HEK293 (cell line): ENCODE measurements at regions not wholly inside any gene's neighbourhood (a gene's known extent, or its start where the extent isn't known, plus 50 kb on each side); places are given as distances from the start of the nearest gene placed in this dataset.

Source experiments
- CTCF ChIA-PET: fragments of 350-600 bp; formaldehyde crosslinking; extraction: SDS; loops from one replicate; lab custom pipeline; 2021; ENCODE audit warnings: antibody characterized with exemption; lab: Yijun Ruan, JAX
- POLR2A ChIA-PET: fragments of 300-600 bp; formaldehyde crosslinking; extraction: SDS; loops from one replicate; lab custom pipeline; 2020; ENCODE audit warnings: antibody characterized with exemption, inconsistent platforms; lab: Yijun Ruan, JAX
- H3K27ac ChIP-seq: fragments of 200-500 bp; sonication (Bioruptor generic); 2 replicates; pipeline ENCODE4 v1.5.1; 2014; ENCODE audit warnings: low read depth, low read length, control low read depth, inconsistent platforms; ENCODE audit errors: extremely low read depth
- H3K36me3 ChIP-seq, 2 experiments: fragments of 200-500 bp in 1 of 2; sonication (Bioruptor generic) in 1 of 2; 1 replicate in 1 of 2; 2 replicates in 1 of 2; pipeline ENCODE4 v1.5.1; 2014 to 2017; ENCODE audit warnings: inconsistent platforms in 2 of 2, low read length in 2 of 2; ENCODE audit not compliant: control insufficient read depth in 2 of 2, insufficient read depth in 1 of 2
- H3K4me1 ChIP-seq: fragments of 200-500 bp; sonication (Bioruptor generic); 2 replicates; pipeline ENCODE4 v1.5.1; 2014; ENCODE audit warnings: mild to moderate bottlenecking, low read length, inconsistent platforms; ENCODE audit not compliant: control insufficient read depth, insufficient read depth
- H3K4me3 ChIP-seq: 2 replicates; pipeline ENCODE4 v1.5.1; 2011; ENCODE audit warnings: low read depth, mild to moderate bottlenecking, control low read depth, low read length, moderate library complexity
- H3K9me3 ChIP-seq: fragments of 200-500 bp; sonication (Bioruptor generic); 2 replicates; pipeline ENCODE4 v1.5.1; 2014; ENCODE audit warnings: low read depth, low read length, inconsistent platforms; ENCODE audit not compliant: control insufficient read depth, insufficient read depth
- KLF1 ChIP-seq: fragments of 450-650 bp; formaldehyde crosslinking; IDR thresholded peaks from 2 replicates; pipeline ENCODE4 v1.5.1; 2016; ENCODE audit warnings: missing biosample characterization, missing genetic modification characterization
- KLF7 ChIP-seq: fragments of 450-650 bp; formaldehyde crosslinking; IDR thresholded peaks from 2 replicates; pipeline ENCODE4 v1.5.1; 2016; ENCODE audit warnings: missing biosample characterization, missing genetic modification characterization, borderline replicate concordance
- PBX3 ChIP-seq: sonication (generic); formaldehyde crosslinking; IDR thresholded peaks from 2 replicates; pipeline ENCODE4 v1.8.1; 2022; ENCODE audit warnings: mild to moderate bottlenecking, moderate library complexity, missing genetic modification reagents
- PRDM10 ChIP-seq: fragments of 450-650 bp; formaldehyde crosslinking; IDR thresholded peaks from 2 replicates; pipeline ENCODE4 v1.5.1; 2016; ENCODE audit warnings: missing biosample characterization, missing genetic modification characterization
- REPIN1 ChIP-seq: fragments of 450-650 bp; formaldehyde crosslinking; IDR thresholded peaks from 2 replicates; pipeline ENCODE4 v1.5.1; 2017; ENCODE audit warnings: missing biosample characterization, missing genetic modification characterization, low read depth
- SCRT1 ChIP-seq: fragments of 450-650 bp; formaldehyde crosslinking; IDR thresholded peaks from 2 replicates; pipeline ENCODE4 v1.5.1; 2016; ENCODE audit warnings: missing biosample characterization, missing genetic modification characterization, borderline replicate concordance
- ZBTB21 ChIP-seq: fragments of 450-650 bp; formaldehyde crosslinking; IDR thresholded peaks from 2 replicates; pipeline ENCODE4 v1.5.1; 2017; ENCODE audit warnings: missing biosample characterization, missing genetic modification characterization
- ZFP3 ChIP-seq: fragments of 450-650 bp; formaldehyde crosslinking; IDR thresholded peaks from 2 replicates; pipeline ENCODE4 v1.5.1; 2016; ENCODE audit warnings: low read depth, missing biosample characterization, missing genetic modification characterization
- ZNF140 ChIP-seq: fragments of 450-650 bp; formaldehyde crosslinking; IDR thresholded peaks from 2 replicates; pipeline ENCODE4 v1.5.1; 2016; ENCODE audit warnings: missing biosample characterization, missing genetic modification characterization
- ZNF155 ChIP-seq: fragments of 450-650 bp; formaldehyde crosslinking; IDR thresholded peaks from 2 replicates; pipeline ENCODE4 v1.5.1; 2016; ENCODE audit warnings: missing biosample characterization, missing genetic modification characterization
- ZNF157 ChIP-seq: fragments of 450-650 bp; formaldehyde crosslinking; IDR thresholded peaks from 2 replicates; pipeline ENCODE4 v1.5.1; 2016; ENCODE audit warnings: missing biosample characterization, missing genetic modification characterization
- ZNF175 ChIP-seq: fragments of 450-650 bp; formaldehyde crosslinking; IDR thresholded peaks from 2 replicates; pipeline ENCODE4 v1.5.1; 2016; ENCODE audit warnings: missing biosample characterization, missing genetic modification characterization
- ZNF184 ChIP-seq: fragments of 450-650 bp; IDR thresholded peaks from 2 replicates; pipeline ENCODE4 v1.5.1; 2018; ENCODE audit warnings: missing biosample characterization, mild to moderate bottlenecking, missing genetic modification characterization
- ZNF223 ChIP-seq: fragments of 450-650 bp; formaldehyde crosslinking; IDR thresholded peaks from 2 replicates; pipeline ENCODE4 v1.5.1; 2016; ENCODE audit warnings: missing biosample characterization, missing genetic modification characterization
- ZNF26 ChIP-seq: fragments of 450-650 bp; formaldehyde crosslinking; IDR thresholded peaks from 2 replicates; pipeline ENCODE4 v1.5.1; 2016; ENCODE audit warnings: missing biosample characterization, missing genetic modification characterization
- ZNF335 ChIP-seq: fragments of 450-650 bp; formaldehyde crosslinking; conservative IDR thresholded peaks from 2 replicates; pipeline ENCODE4 v1.5.1; 2016; ENCODE audit warnings: missing biosample characterization, missing genetic modification characterization
- ZNF341 ChIP-seq: fragments of 450-650 bp; formaldehyde crosslinking; IDR thresholded peaks from 2 replicates; pipeline ENCODE4; 2016; ENCODE audit warnings: low read depth, missing biosample characterization, missing genetic modification characterization
- ZNF394 ChIP-seq: fragments of 450-650 bp; formaldehyde crosslinking; IDR thresholded peaks from 2 replicates; pipeline ENCODE4 v1.5.1; 2016; ENCODE audit warnings: missing biosample characterization, missing genetic modification characterization, mild to moderate bottlenecking, moderate library complexity, borderline replicate concordance
- ZNF560 ChIP-seq: fragments of 450-650 bp; formaldehyde crosslinking; IDR thresholded peaks from 2 replicates; pipeline ENCODE4 v1.5.1; 2017; ENCODE audit warnings: missing biosample characterization, missing genetic modification characterization, borderline replicate concordance
- ZNF571 ChIP-seq: fragments of 450-650 bp; formaldehyde crosslinking; IDR thresholded peaks from 2 replicates; pipeline ENCODE4 v1.5.0; 2017; ENCODE audit warnings: missing biosample characterization, missing genetic modification characterization
- ZNF580 ChIP-seq: fragments of 450-650 bp; formaldehyde crosslinking; IDR thresholded peaks from 2 replicates; pipeline ENCODE4 v1.5.1; 2016; ENCODE audit warnings: missing biosample characterization, missing genetic modification characterization
- ZNF768 ChIP-seq: fragments of 450-650 bp; formaldehyde crosslinking; IDR thresholded peaks from 2 replicates; pipeline ENCODE4 v1.5.1; 2018; ENCODE audit warnings: missing biosample characterization, mild to moderate bottlenecking, missing genetic modification characterization
- ZNF792 ChIP-seq: fragments of 450-650 bp; formaldehyde crosslinking; IDR thresholded peaks from 2 replicates; pipeline ENCODE4 v1.5.1; 2016; ENCODE audit warnings: missing biosample characterization, missing genetic modification characterization
- ZSCAN16 ChIP-seq: fragments of 450-650 bp; formaldehyde crosslinking; IDR thresholded peaks from 2 replicates; pipeline ENCODE4 v1.5.1; 2016; ENCODE audit warnings: missing biosample characterization, missing genetic modification characterization

- ChIA-PET CTCF (no interaction called here), POLR2A (no interaction called here)
- Histone ChIP-seq H3K36me3 (no peaks in the 10 kb centered on the region), H3K27ac (no peak overlapping the region), H3K9me3 (no peaks in the 10 kb centered on the region), H3K4me1 (no peaks in the 10 kb centered on the region), H3K4me3 (no peak overlapping the region)
- no peak for TF ChIP-seq ZNF140
- no peak for TF ChIP-seq SCRT1 (tag by site-specific recombination)
- no peak for TF ChIP-seq ZNF341
- no peak for TF ChIP-seq PBX3 (CRISPR knock-in tag)
- no peak for TF ChIP-seq ZNF580 (tag by site-specific recombination)
- TF ChIP-seq ZNF792 (tag by site-specific recombination), result no peak
- no peak for TF ChIP-seq PRDM10
- no peak for TF ChIP-seq ZNF768
- no peak for TF ChIP-seq ZNF560 (tag by site-specific recombination)
- no peak for TF ChIP-seq KLF1 (tag by site-specific recombination)
Measured at GRCh38 chr3:127360647-127361046, 72.8 kb upstream of the PRR20G start.

- ChIA-PET POLR2A (no interaction called here), CTCF (no interaction called here)
- Histone ChIP-seq H3K36me3 (no peaks in the 10 kb centered on the region), H3K4me1 (no peaks in the 10 kb centered on the region), H3K27ac (no peak overlapping the region), H3K4me3 (no peak overlapping the region), H3K9me3 (no peaks in the 10 kb centered on the region)
- TF ChIP-seq ZSCAN16 (tag by site-specific recombination), result no peak
- TF ChIP-seq ZNF223 (tag by site-specific recombination), result no peak
- no peak for TF ChIP-seq ZNF26 (tag by site-specific recombination)
- no peak for TF ChIP-seq ZNF394 (tag by site-specific recombination)
- TF ChIP-seq ZNF184, result no peak
- TF ChIP-seq REPIN1 (tag by site-specific recombination), result no peak
- TF ChIP-seq ZFP3 (tag by site-specific recombination), result no peak
- TF ChIP-seq PBX3 (CRISPR knock-in tag), result no peak
- TF ChIP-seq ZNF155 (tag by site-specific recombination), result no peak
- no peak for TF ChIP-seq ZNF157 (tag by site-specific recombination)
- TF ChIP-seq ZNF571 (tag by site-specific recombination), result no peak
- TF ChIP-seq ZNF175 (tag by site-specific recombination), result no peak
- TF ChIP-seq ZNF335 (tag by site-specific recombination), result no peak
- TF ChIP-seq KLF7 (tag by site-specific recombination), result no peak
- no peak for TF ChIP-seq ZBTB21 (tag by site-specific recombination)
Measured at GRCh38 chr3:127358641-127359040, 70.8 kb upstream of the PRR20G start.
